Uterus (tissue), 3 donors: ENCODE measurements at regions not wholly inside any gene's neighbourhood (a gene's known extent, or its start where the extent isn't known, plus 50 kb on each side); places are given as distances from the start of the nearest gene placed in this dataset.

ENCODE experiments used
- DNase-seq, 2 donors: peaks; one replicate each; pipeline ENCODE4 v3.0.0-alpha.2; 2019 to 2020
- H3K27ac ChIP-seq, 2 donors: fragments of 200-600 bp; sonication (generic); 1 replicate in 1 of 2; 2 replicates in 1 of 2; pipeline ENCODE4 v1.5.1; 2016 to 2018
- H3K27me3 ChIP-seq, 2 donors: fragments of 200-600 bp; sonication (generic); one replicate each; pipeline ENCODE4 v1.5.1; 2018 to 2019; ENCODE audit warnings: control low read depth in 1 of 2
- H3K36me3 ChIP-seq, 2 donors: fragments of 200-600 bp; sonication (generic); one replicate each; pipeline ENCODE4 v1.5.1; 2019; ENCODE audit warnings: control low read depth in 1 of 2
- H3K4me1 ChIP-seq, 2 donors: fragments of 200-600 bp; sonication (generic); one replicate each; pipeline ENCODE4 v1.5.1; 2018 to 2019; ENCODE audit warnings: control low read depth in 1 of 2
- H3K4me3 ChIP-seq, 2 donors: fragments of 200-600 bp; sonication (generic); 1 replicate in 1 of 2; 2 replicates in 1 of 2; pipeline ENCODE4 v1.5.1; 2018 to 2019; ENCODE audit warnings: mild to moderate bottlenecking in 1 of 2
- H3K9me3 ChIP-seq, 2 donors: fragments of 200-600 bp; sonication (generic); one replicate each; pipeline ENCODE4 v1.5.1; 2019; ENCODE audit warnings: control low read depth in 1 of 2
- CTCF ChIP-seq, 4 experiments: fragments of 200-600 bp in 2 of 4; fragments of 450-650 bp in 2 of 4; sonication (generic) in 2 of 4; IDR thresholded peaks; one replicate each; pipeline ENCODE4 v1.5.1; 2016 to 2019; ENCODE audit warnings: antibody characterized with exemption in 4 of 4, mild to moderate bottlenecking in 2 of 4, moderate library complexity in 1 of 4
- POLR2A ChIP-seq, 2 donors: fragments of 450-650 bp; IDR thresholded peaks; one replicate each; pipeline ENCODE4 v1.6.1; 2016; ENCODE audit warnings: antibody characterized with exemption in 2 of 2, mild to moderate bottlenecking in 1 of 2, moderate library complexity in 1 of 2
- intact Hi-C: fragments of 100-400 bp; cut with DNase I; formaldehyde crosslinking; loops from one replicate; pipeline ENCODE4 v1.15.1; 2023; ENCODE audit warnings: low total_unique reads
- donor health status: DM: yes; HTN: yes; CAD: no.

GRCh38 chr5:2207416-2208238, 324.9 kb upstream of the IRX4 start:
- Histone ChIP-seq H3K27ac (no peak overlapping the region), H3K4me3 (no peak overlapping the region), H3K9me3 (no peaks in the 10 kb centered on the region), H3K36me3 (no peaks in the 10 kb centered on the region), H3K27me3 (no peaks in the 10 kb centered on the region), H3K4me1 (no peaks in the 10 kb centered on the region)
- intact Hi-C loops = no loop called here
- DNase-seq = no peak
- TF ChIP-seq POLR2A (IDR thresholded peaks at IDR 0.05) (no peak), CTCF (IDR thresholded peaks at IDR 0.05) (no peak)

GRCh38 chr5:2207109-2207399, 324.3 kb upstream of the IRX4 start:
- no peak overlapping the region for H3K27ac ChIP-seq
- intact Hi-C loops = no loop called here
- no peaks in the 10 kb centered on the region for H3K36me3 ChIP-seq
- TF ChIP-seq POLR2A (IDR thresholded peaks at IDR 0.05) (no peak), CTCF (IDR thresholded peaks at IDR 0.05) (no peak)
- no peaks in the 10 kb centered on the region for H3K9me3 ChIP-seq
- no peak overlapping the region for H3K4me3 ChIP-seq
- no peaks in the 10 kb centered on the region for H3K27me3 ChIP-seq
- no peak for DNase-seq
- no peaks in the 10 kb centered on the region for H3K4me1 ChIP-seq

- Histone ChIP-seq H3K27me3 (no peaks in the 10 kb centered on the region), H3K9me3 (no peaks in the 10 kb centered on the region), H3K36me3 (no peaks in the 10 kb centered on the region), H3K4me3 (no peak overlapping the region), H3K27ac (no peak overlapping the region), H3K4me1 (no peaks in the 10 kb centered on the region)
- TF ChIP-seq POLR2A (IDR thresholded peaks at IDR 0.05) (no peak), CTCF (IDR thresholded peaks at IDR 0.05) (no peak)
- DNase-seq = no peak
- intact Hi-C loops = no loop called here
These were observed 323.8 kb upstream of the IRX4 start for GRCh38 chr5:2206293-2207108.

- intact Hi-C loops = no loop called here
- Histone ChIP-seq H3K27ac (no peak overlapping the region), H3K36me3 (no peaks in the 10 kb centered on the region), H3K4me3 (no peak overlapping the region), H3K27me3 (no peaks in the 10 kb centered on the region), H3K4me1 (no peaks in the 10 kb centered on the region), H3K9me3 (no peaks in the 10 kb centered on the region)
- TF ChIP-seq POLR2A (IDR thresholded peaks at IDR 0.05) (no peak), CTCF (IDR thresholded peaks at IDR 0.05) (no peak)
- no peak for DNase-seq
These were observed 323.0 kb upstream of the IRX4 start for GRCh38 chr5:2205596-2206226.

GRCh38 chr5:2205185-2205585, 322.5 kb upstream of the IRX4 start:
- no peaks in the 10 kb centered on the region for H3K36me3 ChIP-seq
- no peak overlapping the region for H3K4me3 ChIP-seq
- no peaks in the 10 kb centered on the region for H3K9me3 ChIP-seq
- H3K27ac ChIP-seq = no peak overlapping the region
- TF ChIP-seq POLR2A (IDR thresholded peaks at IDR 0.05) (no peak), CTCF (IDR thresholded peaks at IDR 0.05) (no peak)
- no peaks in the 10 kb centered on the region for H3K27me3 ChIP-seq
- H3K4me1 ChIP-seq = no peaks in the 10 kb centered on the region
- intact Hi-C loops = no loop called here
- no peak for DNase-seq
